GM19351 (cell line): ENCODE measurements at regions not wholly inside any gene's neighbourhood (a gene's known extent, or its start where the extent isn't known, plus 50 kb on each side); places are given as distances from the start of the nearest gene placed in this dataset.
"Not testable (repeated sequence)": the region's sequence is repeated elsewhere in the genome, so short reads cannot be mapped to it uniquely, and the experiment has no call there.

Experiments used
- ATAC-seq: cut with Tn5 transposase; IDR thresholded peaks from one replicate; pipeline ENCODE4 v1.9.1; 2021; ENCODE audit warnings: mild to moderate bottlenecking, moderate library complexity; ENCODE audit not compliant: unreplicated experiment

GRCh38 chr18:51323961-51324360, 126.5 kb upstream of the MEX3C start:
- no peak for ATAC-seq

- ATAC-seq: no peak
Measured at GRCh38 chr18:51330148-51330547, 132.7 kb upstream of the MEX3C start.

- ATAC-seq: no peak
Measured at GRCh38 chr18:51330739-51331138, 133.3 kb upstream of the MEX3C start.

- ATAC-seq: no peak
Measured at GRCh38 chr18:51337406-51337805, 139.9 kb upstream of the MEX3C start.

- ATAC-seq: no peak
Measured at GRCh38 chr18:51339856-51340255, 142.4 kb upstream of the MEX3C start.

- peak; percentile 50 for ATAC-seq
Measured at GRCh38 chr18:51340332-51340731, 142.9 kb upstream of the MEX3C start.

- no peak for ATAC-seq
Measured at GRCh38 chr18:51342815-51343214, 145.3 kb upstream of the MEX3C start.

GRCh38 chr18:51345848-51346391, 148.4 kb upstream of the MEX3C start:
- ATAC-seq: no peak

- ATAC-seq: no peak
Measured at GRCh38 chr18:51346404-51346803, 148.9 kb upstream of the MEX3C start.

GRCh38 chr18:51350081-51350480, 152.6 kb upstream of the MEX3C start:
- no peak for ATAC-seq

GRCh38 chr18:51355841-51356240, 158.4 kb upstream of the MEX3C start:
- no peak for ATAC-seq

- ATAC-seq: not testable (repeated sequence)
Measured at GRCh38 chr18:51360301-51360700, 162.8 kb upstream of the MEX3C start.

- ATAC-seq: peak; percentile 88
Measured at GRCh38 chr18:51361130-51361860, 163.8 kb upstream of the MEX3C start.

GRCh38 chr18:51363384-51363783, 165.9 kb upstream of the MEX3C start:
- ATAC-seq: no peak

- no peak for ATAC-seq
Measured at GRCh38 chr18:51370996-51371395, 173.5 kb upstream of the MEX3C start.

GRCh38 chr18:51371929-51372328, 174.4 kb upstream of the MEX3C start:
- ATAC-seq: no peak

- ATAC-seq: no peak
Measured at GRCh38 chr18:51382081-51382480, 184.6 kb upstream of the MEX3C start.

GRCh38 chr18:51383116-51383515, 185.6 kb upstream of the MEX3C start:
- ATAC-seq: no peak

GRCh38 chr18:51383711-51384110, 186.2 kb upstream of the MEX3C start:
- ATAC-seq: no peak

- ATAC-seq: no peak
Measured at GRCh38 chr18:51385270-51385669, 187.8 kb upstream of the MEX3C start.

- peak; percentile 68 for ATAC-seq
Measured at GRCh38 chr18:51390702-51391101, 193.2 kb upstream of the MEX3C start.

GRCh38 chr18:51391215-51391614, 193.7 kb upstream of the MEX3C start:
- no peak for ATAC-seq

- ATAC-seq: no peak
Measured at GRCh38 chr18:51391731-51392130, 194.2 kb upstream of the MEX3C start.
